ENCODE measurements at regions not wholly inside any gene's neighbourhood (a gene's known extent, or its start where the extent isn't known, plus 50 kb on each side); places are given as distances from the start of the nearest gene placed in this dataset.

DNA sequence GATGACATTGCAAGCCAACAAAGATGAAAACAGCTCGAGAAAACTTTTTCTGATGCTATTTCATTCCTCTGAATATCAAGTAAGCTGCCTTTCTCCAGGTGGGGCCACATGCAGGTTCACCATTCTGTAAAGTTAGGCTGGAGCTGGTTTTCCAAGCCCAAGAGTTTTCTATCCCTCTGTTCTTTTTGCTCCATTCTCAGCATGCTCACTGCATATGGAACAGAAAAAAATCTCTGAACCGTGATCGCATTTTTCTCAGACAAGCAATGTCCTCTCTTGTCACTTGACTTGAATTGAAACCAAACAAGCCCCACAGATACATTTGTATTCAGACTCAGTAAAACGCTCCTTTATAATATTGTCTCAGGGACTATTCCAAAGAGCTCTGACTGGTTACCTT is 451.6 kb downstream of the FRK start:
- no peak for TF ChIP-seq TBP (IDR thresholded peaks at IDR 0.05; ENCODE audit: low read depth, low read length)
- TF ChIP-seq TAF7 (optimal IDR thresholded peaks at IDR 0.05; ENCODE audit: borderline replicate concordance, low read depth, low read length), result no peak
- no peak for TF ChIP-seq CHD2 (IDR thresholded peaks at IDR 0.05; ENCODE audit: low read length)
- TF ChIP-seq, protein P1, sequence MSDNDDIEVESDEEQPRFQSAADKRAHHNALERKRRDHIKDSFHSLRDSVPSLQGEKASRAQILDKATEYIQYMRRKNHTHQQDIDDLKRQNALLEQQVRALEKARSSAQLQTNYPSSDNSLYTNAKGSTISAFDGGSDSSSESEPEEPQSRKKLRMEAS (IDR thresholded peaks at IDR 0.05), result no peak
- TF ChIP-seq, protein P2, sequence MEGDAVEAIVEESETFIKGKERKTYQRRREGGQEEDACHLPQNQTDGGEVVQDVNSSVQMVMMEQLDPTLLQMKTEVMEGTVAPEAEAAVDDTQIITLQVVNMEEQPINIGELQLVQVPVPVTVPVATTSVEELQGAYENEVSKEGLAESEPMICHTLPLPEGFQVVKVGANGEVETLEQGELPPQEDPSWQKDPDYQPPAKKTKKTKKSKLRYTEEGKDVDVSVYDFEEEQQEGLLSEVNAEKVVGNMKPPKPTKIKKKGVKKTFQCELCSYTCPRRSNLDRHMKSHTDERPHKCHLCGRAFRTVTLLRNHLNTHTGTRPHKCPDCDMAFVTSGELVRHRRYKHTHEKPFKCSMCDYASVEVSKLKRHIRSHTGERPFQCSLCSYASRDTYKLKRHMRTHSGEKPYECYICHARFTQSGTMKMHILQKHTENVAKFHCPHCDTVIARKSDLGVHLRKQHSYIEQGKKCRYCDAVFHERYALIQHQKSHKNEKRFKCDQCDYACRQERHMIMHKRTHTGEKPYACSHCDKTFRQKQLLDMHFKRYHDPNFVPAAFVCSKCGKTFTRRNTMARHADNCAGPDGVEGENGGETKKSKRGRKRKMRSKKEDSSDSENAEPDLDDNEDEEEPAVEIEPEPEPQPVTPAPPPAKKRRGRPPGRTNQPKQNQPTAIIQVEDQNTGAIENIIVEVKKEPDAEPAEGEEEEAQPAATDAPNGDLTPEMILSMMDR (IDR thresholded peaks at IDR 0.05; ENCODE audit: control extremely low read depth in 1 of 3, insufficient read depth in 1 of 3, low read depth in 1 of 3, low read length in 3 of 3), result no peak
- no peak for TF ChIP-seq TAF1 (IDR thresholded peaks at IDR 0.05; ENCODE audit: low read depth, low read length)
- no peak for TF ChIP-seq POLR2A (IDR thresholded peaks at IDR 0.05; ENCODE audit: control extremely low read depth in 1 of 2, low read depth in 2 of 2, low read length in 2 of 2)
- no peak for TF ChIP-seq TEAD4 (IDR thresholded peaks at IDR 0.05; ENCODE audit: low read depth, low read length)
- no peak for TF ChIP-seq GABPA (IDR thresholded peaks at IDR 0.05; ENCODE audit: borderline replicate concordance, insufficient read depth, low read length)
- TF ChIP-seq ASH2L (IDR thresholded peaks at IDR 0.05; ENCODE audit: low read length), result no peak
- TF ChIP-seq KDM4A (IDR thresholded peaks at IDR 0.05; ENCODE audit: low read depth, low read length, severe bottlenecking), result no peak
- TF ChIP-seq GTF2F1 (IDR thresholded peaks at IDR 0.05; ENCODE audit: borderline replicate concordance, low read depth, low read length), result no peak
- no peak for TF ChIP-seq NANOG (IDR thresholded peaks at IDR 0.05; ENCODE audit: insufficient read depth, low read depth, low read length, poor library complexity, severe bottlenecking)
- H3K23me2 ChIP-seq (ENCODE audit: low read depth, low read length), result no peaks in the 10 kb centered on the region
- no peak overlapping the region for H3K9ac ChIP-seq (replicated peaks in 1 of 4; ENCODE audit: extremely low read depth in 1 of 4, low read depth in 3 of 4, low read length in 3 of 4)
- no peak overlapping the region for H2AK5ac ChIP-seq (ENCODE audit: low read depth, low read length)
- FAIRE-seq, result no peak
- H3K4me2 ChIP-seq (ENCODE audit: insufficient read depth in 1 of 2, low read depth in 2 of 2, low read length in 2 of 2), result no peak overlapping the region
- H3K14ac ChIP-seq (ENCODE audit: insufficient read length), result no peak overlapping the region
- no peak overlapping the region for H2AFZ ChIP-seq (ENCODE audit: low read length)
- H3K36me3 ChIP-seq (ENCODE audit: control insufficient read depth in 2 of 4, insufficient read depth in 4 of 4, low read length in 3 of 4), result no peaks in the 10 kb centered on the region
- WGBS, 2 experiments (ENCODE audit: extremely low coverage in 1 of 2, insufficient coverage in 1 of 2, insufficient read length in 1 of 2, insufficient replicate concordance in 2 of 2, low coverage in 1 of 2, low lambda C conversion rate in 2 of 2, missing lambda C conversion rate in 1 of 2), result 97% methylated on average over 4 of the region's 4 CpGs; no CpG with 5 or more reads in 1 of the 2 experiments
- H4K8ac ChIP-seq (ENCODE audit: extremely low read depth, insufficient read depth, low read length), result no peak overlapping the region
- H2BK120ac ChIP-seq (replicated peaks; ENCODE audit: low read depth, low read length), result no peak overlapping the region
- DNase-seq (ENCODE audit: low read depth in 1 of 2, low spot score in 2 of 2), result no peak
- H4K20me1 ChIP-seq (replicated peaks in 1 of 2; ENCODE audit: control insufficient read depth in 1 of 2, insufficient read depth in 2 of 2, low read length in 2 of 2), result no peaks in the 10 kb centered on the region
- H4K91ac ChIP-seq (replicated peaks; ENCODE audit: insufficient read length, low read length), result no peak overlapping the region
- H3K18ac ChIP-seq (ENCODE audit: extremely low read depth, low read length), result no peak overlapping the region
- no peak overlapping the region for H2BK15ac ChIP-seq (ENCODE audit: low read length)
- no peaks in the 10 kb centered on the region; a peak in 1 of 7 replicates for H3K27me3 ChIP-seq (replicated peaks in 1 of 4; ENCODE audit: control insufficient read depth in 3 of 4, extremely low read depth in 1 of 4, insufficient read depth in 3 of 4, low read length in 3 of 4)
- H3K79me2 ChIP-seq (ENCODE audit: control insufficient read depth in 1 of 2, insufficient read depth in 2 of 2, low read length in 2 of 2), result no peaks in the 10 kb centered on the region
- no peaks in the 10 kb centered on the region for H3K79me1 ChIP-seq (ENCODE audit: low read depth, low read length)
- no peak overlapping the region for H2BK12ac ChIP-seq (ENCODE audit: low read depth, low read length)
- H3K23ac ChIP-seq (ENCODE audit: insufficient read length), result no peak overlapping the region
- ChIA-PET POLR2A (ENCODE audit: partially characterized antibody) (no interaction called here), CTCF (ENCODE audit: partially characterized antibody) (interaction anchor here (1.1 kb wide), 1 partner anchor 35 kb away, joined by 3 read pairs; no protein-coding TSS in a partner anchor)
- no peaks in the 10 kb centered on the region for H3K9me3 ChIP-seq (ENCODE audit: insufficient read depth in 2 of 2, low read depth in 1 of 2, low read length in 1 of 2)
- H3K4ac ChIP-seq (replicated peaks; ENCODE audit: insufficient read length, low read depth, low read length), result no peak overlapping the region
- no peak overlapping the region for H4K5ac ChIP-seq (ENCODE audit: insufficient read length, low read depth, low read length)
- H3K27ac ChIP-seq (ENCODE audit: low read depth, low read length), result no peak overlapping the region
- H2BK5ac ChIP-seq (ENCODE audit: low read depth, low read length), result no peak overlapping the region
- H2BK20ac ChIP-seq (ENCODE audit: low read length), result no peak overlapping the region
- H3K4me1 ChIP-seq (replicated peaks in 1 of 4; ENCODE audit: control insufficient read depth in 3 of 4, insufficient read depth in 4 of 4, low read length in 3 of 4), result no peaks in the 10 kb centered on the region
- H3K56ac ChIP-seq (replicated peaks; ENCODE audit: insufficient read length, low read depth, low read length), result no peak overlapping the region
- no peak overlapping the region for H3K4me3 ChIP-seq (ENCODE audit: extremely low read depth in 1 of 4, insufficient read depth in 2 of 4, low read depth in 3 of 4, low read length in 4 of 4)
